Ascending aorta (tissue), 2 donors: ENCODE measurements at regions not wholly inside any gene's neighbourhood (a gene's known extent, or its start where the extent isn't known, plus 50 kb on each side); places are given as distances from the start of the nearest gene placed in this dataset.

Experiments used
- DNase-seq, 2 donors: peaks; one replicate each; pipeline ENCODE4 v3.0.0-alpha.2; 2019; ENCODE audit warnings: low spot score in 2 of 2
- H3K27ac ChIP-seq, 2 donors: fragments of 200-600 bp; sonication (generic); one replicate each; pipeline ENCODE4 v1.5.1; 2016 to 2017; ENCODE audit warnings: mild to moderate bottlenecking in 1 of 2
- H3K27me3 ChIP-seq: fragments of 200-600 bp; sonication (generic); one replicate; pipeline ENCODE4 v1.5.1; 2017
- H3K36me3 ChIP-seq, 2 donors: fragments of 200-600 bp; sonication (generic); one replicate each; pipeline ENCODE4 v1.5.1; 2016
- H3K4me1 ChIP-seq, 2 donors: fragments of 200-600 bp; sonication (generic); one replicate each; pipeline ENCODE4 v1.5.1; 2016 to 2017; ENCODE audit warnings: mild to moderate bottlenecking in 1 of 2
- H3K4me3 ChIP-seq, 2 donors: fragments of 200-600 bp; sonication (generic); one replicate each; pipeline ENCODE4 v1.5.1; 2016 to 2017; ENCODE audit warnings: mild to moderate bottlenecking in 1 of 2
- H3K9me3 ChIP-seq, 2 donors: fragments of 200-600 bp; sonication (generic); one replicate each; pipeline ENCODE4 v1.5.1; 2016
- CTCF ChIP-seq, 3 experiments: fragments of 200-600 bp in 2 of 3; fragments of 450-650 bp in 1 of 3; sonication (generic) in 2 of 3; IDR thresholded peaks; one replicate each; pipeline ENCODE4 v1.5.1; 2016 to 2019; ENCODE audit warnings: antibody characterized with exemption in 3 of 3, mild to moderate bottlenecking in 1 of 3, moderate library complexity in 1 of 3
- intact Hi-C: fragments of 100-400 bp; cut with DNase I; formaldehyde crosslinking; loops from one replicate; pipeline ENCODE4 v1.15.1; 2023

- Histone ChIP-seq H3K9me3 (no peaks in the 10 kb centered on the region), H3K4me1 (peaks cover 0 to 9% of the 10 kb centered on the region in 2 donors), H3K4me3 (no peak overlapping the region), H3K27me3 (no peaks in the 10 kb centered on the region), H3K27ac (no peak overlapping the region), H3K36me3 (no peaks in the 10 kb centered on the region)
- no peak for DNase-seq
- TF ChIP-seq CTCF (IDR thresholded peaks at IDR 0.05), result no peak
- intact Hi-C loops, result no loop called here
Measured at GRCh38 chr4:41455206-41455605, 82.8 kb upstream of the LIMCH1 start.

GRCh38 chr4:41456559-41457101 lies 81.3 kb upstream of the LIMCH1 start:
- Histone ChIP-seq H3K27ac (no peak overlapping the region), H3K4me3 (no peak overlapping the region), H3K27me3 (no peaks in the 10 kb centered on the region), H3K9me3 (no peaks in the 10 kb centered on the region), H3K4me1 (peaks cover 0 to 12% of the 10 kb centered on the region in 2 donors), H3K36me3 (no peaks in the 10 kb centered on the region)
- intact Hi-C loops, result no loop called here
- DNase-seq, result no peak
- no peak for TF ChIP-seq CTCF (IDR thresholded peaks at IDR 0.05)

GRCh38 chr4:41458689-41459088 lies 79.3 kb upstream of the LIMCH1 start:
- DNase-seq, result no peak
- no peak for TF ChIP-seq CTCF (IDR thresholded peaks at IDR 0.05)
- Histone ChIP-seq H3K9me3 (no peaks in the 10 kb centered on the region), H3K27me3 (no peaks in the 10 kb centered on the region), H3K4me1 (peaks cover 0 to 12% of the 10 kb centered on the region in 2 donors), H3K27ac (no peak overlapping the region), H3K4me3 (no peak overlapping the region), H3K36me3 (no peaks in the 10 kb centered on the region)
- intact Hi-C loops, result no loop called here

GRCh38 chr4:41460641-41461040 lies 77.3 kb upstream of the LIMCH1 start:
- Histone ChIP-seq H3K4me3 (no peak overlapping the region), H3K36me3 (no peaks in the 10 kb centered on the region), H3K4me1 (peaks cover 0 to 10% of the 10 kb centered on the region in 2 donors), H3K27ac (no peak overlapping the region), H3K9me3 (no peaks in the 10 kb centered on the region), H3K27me3 (no peaks in the 10 kb centered on the region)
- DNase-seq, result no peak
- no peak for TF ChIP-seq CTCF (IDR thresholded peaks at IDR 0.05)
- intact Hi-C loops, result no loop called here

GRCh38 chr4:41461780-41462307 lies 76.1 kb upstream of the LIMCH1 start:
- Histone ChIP-seq H3K9me3 (no peaks in the 10 kb centered on the region), H3K27me3 (no peaks in the 10 kb centered on the region), H3K4me1 (peaks cover 0 to 3% of the 10 kb centered on the region in 2 donors), H3K36me3 (no peaks in the 10 kb centered on the region), H3K27ac (no peak overlapping the region), H3K4me3 (no peak overlapping the region)
- no peak for DNase-seq
- TF ChIP-seq CTCF (IDR thresholded peaks at IDR 0.05), result no peak
- intact Hi-C loops, result no loop called here
